Body of pancreas (tissue), 4 donors: ENCODE measurements at regions not wholly inside any gene's neighbourhood (a gene's known extent, or its start where the extent isn't known, plus 50 kb on each side); places are given as distances from the start of the nearest gene placed in this dataset.

Experiments
- ATAC-seq: fragments of 150-250 bp; one replicate; pipeline ENCODE4 v1.9.1; 2016
- DNase-seq, 4 donors: peaks; one replicate each; pipeline ENCODE4 v3.0.0-alpha.2; 2019
- H3K27ac ChIP-seq, 4 donors: fragments of 200-600 bp; sonication (generic); 1 replicate in 3 of 4; 2 replicates in 1 of 4; pipeline versions ENCODE4 v1.5.1 to v1.6.1; 2016 to 2019; ENCODE audit warnings: mild to moderate bottlenecking in 1 of 4, mixed read lengths in 1 of 4, moderate library complexity in 1 of 4
- H3K27me3 ChIP-seq, 2 donors: fragments of 200-600 bp; sonication (generic); one replicate each; pipeline ENCODE4 v1.6.0; 2016; ENCODE audit warnings: mild to moderate bottlenecking in 1 of 2
- H3K36me3 ChIP-seq, 2 donors: fragments of 200-600 bp; sonication (generic); replicated peaks in 1 of 2; 2 replicates each; pipeline ENCODE4 v1.5.1; 2016; ENCODE audit warnings: low read depth in 2 of 2; ENCODE audit not compliant: insufficient read depth in 1 of 2
- H3K4me1 ChIP-seq: fragments of 200-600 bp; sonication (generic); one replicate; pipeline ENCODE4 v1.6.0; 2016
- H3K4me3 ChIP-seq, 2 donors: fragments of 200-600 bp; sonication (generic); 1 replicate in 1 of 2; 2 replicates in 1 of 2; pipeline ENCODE4 v1.5.1; 2016 to 2019
- H3K9me3 ChIP-seq, 3 donors: fragments of 200-600 bp; sonication (generic); 1 replicate in 2 of 3; 2 replicates in 1 of 3; pipeline ENCODE4 v1.5.1; 2016
- CTCF ChIP-seq, 7 experiments: fragments of 450-650 bp in 4 of 7; fragments of 200-600 bp in 3 of 7; sonication (generic) in 3 of 7; IDR thresholded peaks; one replicate each; pipeline ENCODE4 v1.5.1; 2016 to 2019; ENCODE audit warnings: antibody characterized with exemption in 7 of 7
- POLR2A ChIP-seq, 3 donors: fragments of 450-650 bp; IDR thresholded peaks; one replicate each; pipeline ENCODE4 v1.6.1; 2016; ENCODE audit warnings: antibody characterized with exemption in 3 of 3, mild to moderate bottlenecking in 2 of 3
- WGBS, 2 donors: methylation state at CpG; one replicate each; pipeline ENCODE4 v1.1.5; 2017; 5-methylcytosine and 5-hydroxymethylcytosine counted together
- intact Hi-C: fragments of 100-400 bp; cut with DNase I; formaldehyde crosslinking; loops from one replicate; pipeline ENCODE4 v1.15.1; 2023

DNA sequence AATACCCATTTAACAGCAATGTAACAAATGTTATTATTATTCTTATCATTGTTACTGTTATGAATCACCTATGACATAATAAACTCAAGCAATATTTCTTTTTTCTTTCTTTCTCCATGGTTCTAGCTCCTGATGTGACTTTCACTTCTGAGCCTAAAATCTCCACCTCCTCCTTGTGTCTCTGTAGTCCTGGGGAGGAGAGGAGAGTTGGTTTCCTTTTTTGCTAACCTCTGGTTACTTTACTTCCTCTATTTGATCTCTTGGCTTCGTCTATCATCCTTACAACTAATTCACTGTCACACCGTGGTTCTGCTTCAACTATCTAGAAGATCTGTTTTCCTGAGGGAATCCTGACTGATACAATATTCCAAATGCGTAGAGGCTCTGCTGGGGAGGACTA lies 456.6 kb downstream of the VRK1 start:
- no peaks in the 10 kb centered on the region for H3K36me3 ChIP-seq
- ATAC-seq: no peak
- no peak for DNase-seq
- no peak overlapping the region for H3K4me3 ChIP-seq
- TF ChIP-seq CTCF (IDR thresholded peaks at IDR 0.05) (no peak), POLR2A (IDR thresholded peaks at IDR 0.05) (no peak)
- H3K4me1 ChIP-seq: no peaks in the 10 kb centered on the region
- H3K9me3 ChIP-seq: no peaks in the 10 kb centered on the region
- 5 to 24% methylated on average over 3 of the region's 3 CpGs for WGBS, 2 donors
- H3K27me3 ChIP-seq: no peaks in the 10 kb centered on the region
- intact Hi-C loops: no loop called here
- H3K27ac ChIP-seq: no peak overlapping the region

GRCh38 chr14:97262336-97262735 lies 465.2 kb downstream of the VRK1 start:
- intact Hi-C loops: no loop called here
- H3K36me3 ChIP-seq: no peaks in the 10 kb centered on the region
- 55 to 56% methylated on average over 4 of the region's 4 CpGs for WGBS, 2 donors
- ATAC-seq: no peak
- H3K4me3 ChIP-seq: no peak overlapping the region
- no peak overlapping the region for H3K27ac ChIP-seq
- no peaks in the 10 kb centered on the region for H3K4me1 ChIP-seq
- no peak for DNase-seq
- no peaks in the 10 kb centered on the region for H3K9me3 ChIP-seq
- TF ChIP-seq POLR2A (IDR thresholded peaks at IDR 0.05): no peak
- TF ChIP-seq CTCF (IDR thresholded peaks at IDR 0.05): no peak
- H3K27me3 ChIP-seq: no peaks in the 10 kb centered on the region

DNA sequence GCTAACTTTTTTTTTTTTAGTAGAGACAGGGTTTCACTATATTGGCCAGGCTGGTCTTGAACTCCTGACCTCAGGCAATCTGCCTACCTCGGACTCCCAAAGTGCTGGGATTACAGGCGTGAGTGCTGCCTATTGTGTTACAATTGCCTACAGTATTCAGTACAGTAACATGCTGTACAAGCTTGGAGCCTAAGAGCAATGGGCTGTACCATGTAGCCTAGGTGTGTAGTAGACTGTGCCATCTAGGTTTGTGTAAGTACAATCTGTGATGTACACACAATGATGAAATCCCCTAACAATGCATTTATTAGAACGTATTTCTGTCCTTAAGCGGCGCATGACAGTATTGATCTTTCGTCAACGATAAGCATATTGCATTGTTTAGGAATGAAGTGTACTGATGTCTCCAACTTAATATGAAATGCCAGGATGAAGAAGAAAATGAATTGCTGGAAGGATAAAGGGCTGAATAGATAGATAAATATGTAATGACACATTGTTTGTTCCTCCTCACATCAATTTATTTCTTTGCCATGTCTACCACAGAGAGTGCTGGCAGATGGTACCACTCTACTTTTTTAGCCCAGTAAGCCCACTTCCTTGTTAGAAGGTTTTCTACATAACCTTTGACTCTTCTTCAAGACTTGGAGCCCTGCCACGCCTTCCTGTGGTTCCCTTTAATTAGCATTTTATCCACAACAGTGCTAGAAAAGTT lies 467.5 kb downstream of the VRK1 start:
- no peak for DNase-seq
- Histone ChIP-seq H3K36me3 (no peaks in the 10 kb centered on the region), H3K27ac (no peak overlapping the region), H3K4me3 (no peak overlapping the region), H3K27me3 (no peaks in the 10 kb centered on the region), H3K9me3 (no peaks in the 10 kb centered on the region), H3K4me1 (no peaks in the 10 kb centered on the region)
- intact Hi-C loops: no loop called here
- no peak for TF ChIP-seq POLR2A (IDR thresholded peaks at IDR 0.05)
- ATAC-seq: no peak
- WGBS, 2 donors: 47 to 55% methylated on average over 8 of the region's 8 CpGs

DNA sequence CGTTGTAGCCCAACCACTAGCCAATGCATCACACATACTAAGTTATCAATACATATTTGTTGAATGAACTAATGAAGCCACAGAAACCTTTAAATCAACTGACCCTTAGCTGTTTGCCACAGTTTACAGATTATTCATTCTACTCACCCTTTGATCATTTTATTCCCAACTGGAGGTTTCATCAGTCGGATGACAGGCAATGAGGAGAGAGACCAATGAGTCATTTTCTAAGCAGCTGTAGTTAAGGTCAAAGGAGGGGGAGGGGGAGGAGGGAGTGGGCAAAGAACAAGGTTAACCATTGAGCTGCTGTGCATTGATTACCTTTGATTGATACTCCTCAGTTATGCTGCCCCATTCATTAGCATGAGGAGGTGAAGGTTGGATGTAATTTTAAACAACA lies 469.5 kb downstream of the VRK1 start:
- WGBS, 2 donors: 18% methylated on average over 2 of the region's 2 CpGs
- Histone ChIP-seq H3K4me3 (no peak overlapping the region), H3K27me3 (no peaks in the 10 kb centered on the region), H3K36me3 (no peaks in the 10 kb centered on the region), H3K4me1 (no peaks in the 10 kb centered on the region), H3K27ac (no peak overlapping the region), H3K9me3 (no peaks in the 10 kb centered on the region)
- no peak for ATAC-seq
- DNase-seq: no peak
- TF ChIP-seq POLR2A (IDR thresholded peaks at IDR 0.05) (no peak), CTCF (IDR thresholded peaks at IDR 0.05) (no peak)
- intact Hi-C loops: no loop called here

DNA sequence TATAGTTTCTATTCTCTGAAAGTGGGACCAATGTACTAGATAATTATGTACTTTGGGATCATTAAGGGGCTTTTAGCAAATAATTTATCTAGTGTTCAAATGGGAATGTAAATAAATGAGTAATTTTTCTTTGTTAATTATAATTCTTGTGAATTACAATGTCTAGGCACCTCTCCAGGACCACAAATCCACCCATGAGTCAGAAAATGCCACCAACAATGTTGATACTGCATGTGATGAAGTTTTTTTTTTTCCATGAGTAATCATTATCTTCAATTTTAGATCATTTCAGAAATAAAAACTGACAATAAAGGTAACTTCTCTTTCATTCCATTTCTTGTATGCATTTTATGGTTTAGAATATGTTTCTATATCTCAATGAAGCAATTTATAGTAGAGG lies 470.3 kb downstream of the VRK1 start:
- ATAC-seq: no peak
- H3K27me3 ChIP-seq: no peaks in the 10 kb centered on the region
- intact Hi-C loops: no loop called here
- no peaks in the 10 kb centered on the region for H3K9me3 ChIP-seq
- H3K27ac ChIP-seq: no peak overlapping the region
- no peak for TF ChIP-seq POLR2A (IDR thresholded peaks at IDR 0.05)
- H3K36me3 ChIP-seq: no peaks in the 10 kb centered on the region
- no peak for DNase-seq
- H3K4me3 ChIP-seq: no peak overlapping the region
- no peaks in the 10 kb centered on the region for H3K4me1 ChIP-seq

- WGBS, 2 donors: 31 to 32% methylated on average over 2 of the region's 2 CpGs
- TF ChIP-seq CTCF (IDR thresholded peaks at IDR 0.05) (no peak), POLR2A (IDR thresholded peaks at IDR 0.05) (no peak)
- no peaks in the 10 kb centered on the region for H3K9me3 ChIP-seq
Observed at GRCh38 chr14:97268097-97268496, 470.9 kb downstream of the VRK1 start.

More at GRCh38 chr14:97268097-97268496, 470.9 kb downstream of the VRK1 start:
- intact Hi-C loops: no loop called here
- no peak for ATAC-seq
- Histone ChIP-seq H3K36me3 (no peaks in the 10 kb centered on the region), H3K4me3 (no peak overlapping the region), H3K27me3 (no peaks in the 10 kb centered on the region), H3K27ac (no peak overlapping the region), H3K4me1 (no peaks in the 10 kb centered on the region)
- no peak for DNase-seq
